HEK293 (cell line): ENCODE measurements at regions not wholly inside any gene's neighbourhood (a gene's known extent, or its start where the extent isn't known, plus 50 kb on each side); places are given as distances from the start of the nearest gene placed in this dataset.

Experiments
- CTCF ChIA-PET: fragments of 350-600 bp; formaldehyde crosslinking; extraction: SDS; loops from one replicate; lab custom pipeline; 2021; ENCODE audit warnings: antibody characterized with exemption; lab: Yijun Ruan, JAX
- POLR2A ChIA-PET: fragments of 300-600 bp; formaldehyde crosslinking; extraction: SDS; loops from one replicate; lab custom pipeline; 2020; ENCODE audit warnings: antibody characterized with exemption, inconsistent platforms; lab: Yijun Ruan, JAX
- H3K27ac ChIP-seq: fragments of 200-500 bp; sonication (Bioruptor generic); 2 replicates; pipeline ENCODE4 v1.5.1; 2014; ENCODE audit warnings: low read depth, low read length, control low read depth, inconsistent platforms; ENCODE audit errors: extremely low read depth
- H3K36me3 ChIP-seq, 2 experiments: fragments of 200-500 bp in 1 of 2; sonication (Bioruptor generic) in 1 of 2; 1 replicate in 1 of 2; 2 replicates in 1 of 2; pipeline ENCODE4 v1.5.1; 2014 to 2017; ENCODE audit warnings: inconsistent platforms in 2 of 2, low read length in 2 of 2; ENCODE audit not compliant: control insufficient read depth in 2 of 2, insufficient read depth in 1 of 2
- H3K4me1 ChIP-seq: fragments of 200-500 bp; sonication (Bioruptor generic); 2 replicates; pipeline ENCODE4 v1.5.1; 2014; ENCODE audit warnings: mild to moderate bottlenecking, low read length, inconsistent platforms; ENCODE audit not compliant: control insufficient read depth, insufficient read depth
- H3K4me3 ChIP-seq: 2 replicates; pipeline ENCODE4 v1.5.1; 2011; ENCODE audit warnings: low read depth, mild to moderate bottlenecking, control low read depth, low read length, moderate library complexity
- H3K9me3 ChIP-seq: fragments of 200-500 bp; sonication (Bioruptor generic); 2 replicates; pipeline ENCODE4 v1.5.1; 2014; ENCODE audit warnings: low read depth, low read length, inconsistent platforms; ENCODE audit not compliant: control insufficient read depth, insufficient read depth
- HIC1 ChIP-seq: fragments of 450-650 bp; formaldehyde crosslinking; IDR thresholded peaks from 2 replicates; pipeline ENCODE4 v1.5.1; 2016; ENCODE audit warnings: missing biosample characterization, missing genetic modification characterization
- OSR2 ChIP-seq: fragments of 450-650 bp; formaldehyde crosslinking; IDR thresholded peaks from 2 replicates; pipeline ENCODE4 v1.5.1; 2016; ENCODE audit warnings: missing biosample characterization, missing genetic modification characterization
- PATZ1 ChIP-seq: fragments of 450-650 bp; formaldehyde crosslinking; IDR thresholded peaks from 2 replicates; pipeline ENCODE4 v1.5.1; 2016; ENCODE audit warnings: missing biosample characterization, missing genetic modification characterization
- REPIN1 ChIP-seq: fragments of 450-650 bp; formaldehyde crosslinking; IDR thresholded peaks from 2 replicates; pipeline ENCODE4 v1.5.1; 2017; ENCODE audit warnings: missing biosample characterization, missing genetic modification characterization, low read depth
- ZBTB1 ChIP-seq: fragments of 450-650 bp; formaldehyde crosslinking; IDR thresholded peaks from 2 replicates; pipeline ENCODE4 v1.5.1; 2016; ENCODE audit warnings: missing biosample characterization, missing genetic modification characterization
- ZIC2 ChIP-seq: fragments of 450-650 bp; formaldehyde crosslinking; IDR thresholded peaks from 2 replicates; pipeline ENCODE4 v1.5.1; 2016; ENCODE audit warnings: missing biosample characterization, missing genetic modification characterization
- ZNF121 ChIP-seq: fragments of 450-650 bp; formaldehyde crosslinking; IDR thresholded peaks from 2 replicates; pipeline ENCODE4 v1.5.1; 2016; ENCODE audit warnings: missing biosample characterization, missing genetic modification characterization
- ZNF140 ChIP-seq: fragments of 450-650 bp; formaldehyde crosslinking; IDR thresholded peaks from 2 replicates; pipeline ENCODE4 v1.5.1; 2016; ENCODE audit warnings: missing biosample characterization, missing genetic modification characterization
- ZNF16 ChIP-seq: fragments of 450-650 bp; formaldehyde crosslinking; IDR thresholded peaks from 2 replicates; pipeline ENCODE4 v1.5.1; 2016; ENCODE audit warnings: low read depth, missing biosample characterization, missing genetic modification characterization
- ZNF174 ChIP-seq: fragments of 450-650 bp; formaldehyde crosslinking; IDR thresholded peaks from 2 replicates; pipeline ENCODE4 v1.5.0; 2017; ENCODE audit warnings: missing biosample characterization, mild to moderate bottlenecking, missing genetic modification characterization
- ZNF24 ChIP-seq: fragments of 450-650 bp; formaldehyde crosslinking; IDR thresholded peaks from 2 replicates; pipeline ENCODE4 v1.5.1; 2016; ENCODE audit warnings: missing biosample characterization, missing genetic modification characterization
- ZNF248 ChIP-seq: fragments of 450-650 bp; formaldehyde crosslinking; IDR thresholded peaks from 2 replicates; pipeline ENCODE4 v1.5.1; 2017; ENCODE audit warnings: missing biosample characterization, missing genetic modification characterization
- ZNF292 ChIP-seq: fragments of 450-650 bp; formaldehyde crosslinking; IDR thresholded peaks from 2 replicates; pipeline ENCODE4 v1.5.1; 2016; ENCODE audit warnings: low read depth, missing biosample characterization, missing genetic modification characterization, borderline replicate concordance
- ZNF449 ChIP-seq: fragments of 450-650 bp; formaldehyde crosslinking; IDR thresholded peaks from 2 replicates; pipeline ENCODE4 v1.5.1; 2017; ENCODE audit warnings: missing biosample characterization, mild to moderate bottlenecking, missing genetic modification characterization, moderate library complexity
- ZNF513 ChIP-seq: fragments of 450-650 bp; IDR thresholded peaks from 2 replicates; pipeline ENCODE4 v1.5.1; 2018; ENCODE audit warnings: missing biosample characterization, missing genetic modification characterization
- ZNF518A ChIP-seq: fragments of 450-650 bp; formaldehyde crosslinking; conservative IDR thresholded peaks from 2 replicates; pipeline ENCODE4 v1.5.1; 2016; ENCODE audit warnings: low read depth, missing biosample characterization, missing genetic modification characterization
- ZNF544 ChIP-seq: fragments of 450-650 bp; formaldehyde crosslinking; IDR thresholded peaks from 2 replicates; pipeline ENCODE4 v1.5.0; 2017; ENCODE audit warnings: missing biosample characterization, missing genetic modification characterization
- ZNF560 ChIP-seq: fragments of 450-650 bp; formaldehyde crosslinking; IDR thresholded peaks from 2 replicates; pipeline ENCODE4 v1.5.1; 2017; ENCODE audit warnings: missing biosample characterization, missing genetic modification characterization, borderline replicate concordance
- ZNF701 ChIP-seq: fragments of 450-650 bp; formaldehyde crosslinking; IDR thresholded peaks from 2 replicates; pipeline ENCODE4 v1.5.1; 2016; ENCODE audit warnings: missing biosample characterization, missing genetic modification characterization
- ZNF830 ChIP-seq: fragments of 450-650 bp; IDR thresholded peaks from 2 replicates; pipeline ENCODE4 v1.5.0; 2018; ENCODE audit warnings: missing biosample characterization, missing genetic modification characterization, low read depth, mild to moderate bottlenecking, moderate library complexity

GRCh38 chr3:69639851-69640250 is 99.4 kb upstream of the MITF start (continued):
- TF ChIP-seq ZNF518A (tag by site-specific recombination), result no peak
- TF ChIP-seq, all 188 proteins: peak for 0

GRCh38 chr3:69628951-69629350 is 110.3 kb upstream of the MITF start:
- Histone ChIP-seq H3K9me3 (no peaks in the 10 kb centered on the region), H3K36me3 (no peaks in the 10 kb centered on the region), H3K4me3 (no peak overlapping the region), H3K27ac (no peak overlapping the region), H3K4me1 (no peaks in the 10 kb centered on the region)
- ChIA-PET POLR2A (no interaction called here), CTCF (interaction anchor here (0.6 to 0.7 kb wide), 2 partner anchors 16 to 178 kb away, joined by 4 read pairs; no protein-coding TSS in a partner anchor)
- TF ChIP-seq OSR2 (tag by site-specific recombination), result no peak
- no peak for TF ChIP-seq ZNF449 (tag by site-specific recombination)
- no peak for TF ChIP-seq ZNF140 (tag by site-specific recombination)
- TF ChIP-seq ZNF701 (tag by site-specific recombination), result no peak
- no peak for TF ChIP-seq REPIN1 (tag by site-specific recombination)
- no peak for TF ChIP-seq ZNF121 (tag by site-specific recombination)
- no peak for TF ChIP-seq HIC1 (tag by site-specific recombination)
- TF ChIP-seq ZIC2 (tag by site-specific recombination), result no peak
- TF ChIP-seq ZNF830 (tag by site-specific recombination), result no peak
- no peak for TF ChIP-seq PATZ1
- no peak for TF ChIP-seq ZNF16 (tag by site-specific recombination)
- no peak for TF ChIP-seq ZBTB1
- no peak for TF ChIP-seq ZNF248 (tag by site-specific recombination)
- no peak for TF ChIP-seq ZNF24 (tag by site-specific recombination)
- no peak for TF ChIP-seq ZNF513 (tag by site-specific recombination)
- TF ChIP-seq ZNF544 (tag by site-specific recombination), result no peak
- no peak for TF ChIP-seq ZNF292
- TF ChIP-seq ZNF174, result no peak
- TF ChIP-seq ZNF560 (tag by site-specific recombination), result no peak
